ENCODE measurements at regions not wholly inside any gene's neighbourhood (a gene's known extent, or its start where the extent isn't known, plus 50 kb on each side); places are given as distances from the start of the nearest gene placed in this dataset.

DNA sequence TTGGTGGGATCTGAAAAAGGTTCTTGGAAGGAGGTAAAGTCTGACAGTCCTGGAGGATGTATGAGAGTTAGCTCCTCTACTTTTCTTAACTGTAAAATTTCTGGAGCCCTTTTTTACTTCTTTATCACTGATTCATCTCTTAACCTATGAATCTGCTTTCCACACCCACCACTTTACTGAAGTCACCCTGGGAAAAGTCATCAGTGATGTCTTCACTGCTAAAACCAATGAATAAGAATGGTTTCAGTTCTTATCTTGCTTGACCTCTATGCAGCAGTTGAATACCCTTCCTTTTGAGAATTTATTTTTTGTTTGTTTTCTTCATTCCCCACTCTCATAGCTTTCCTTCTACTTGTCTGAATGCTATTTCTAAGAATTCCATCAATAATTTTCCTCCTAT, 80.0 kb downstream of the AREG start:
- Histone ChIP-seq H3K4me3 (no peak overlapping the region), H3K9me3 (no peaks in the 10 kb centered on the region), H3K4me1 (no peaks in the 10 kb centered on the region), H3K27me3 (no peaks in the 10 kb centered on the region), H3K27ac (no peak overlapping the region), H3K36me3 (ENCODE audit: low read depth, missing control alignments) (no peaks in the 10 kb centered on the region)
- intact Hi-C loops (cut with DNase I; ENCODE audit: low total_unique reads), result no loop called here
- DNase-seq, result no peak
- TF ChIP-seq, protein P1, sequence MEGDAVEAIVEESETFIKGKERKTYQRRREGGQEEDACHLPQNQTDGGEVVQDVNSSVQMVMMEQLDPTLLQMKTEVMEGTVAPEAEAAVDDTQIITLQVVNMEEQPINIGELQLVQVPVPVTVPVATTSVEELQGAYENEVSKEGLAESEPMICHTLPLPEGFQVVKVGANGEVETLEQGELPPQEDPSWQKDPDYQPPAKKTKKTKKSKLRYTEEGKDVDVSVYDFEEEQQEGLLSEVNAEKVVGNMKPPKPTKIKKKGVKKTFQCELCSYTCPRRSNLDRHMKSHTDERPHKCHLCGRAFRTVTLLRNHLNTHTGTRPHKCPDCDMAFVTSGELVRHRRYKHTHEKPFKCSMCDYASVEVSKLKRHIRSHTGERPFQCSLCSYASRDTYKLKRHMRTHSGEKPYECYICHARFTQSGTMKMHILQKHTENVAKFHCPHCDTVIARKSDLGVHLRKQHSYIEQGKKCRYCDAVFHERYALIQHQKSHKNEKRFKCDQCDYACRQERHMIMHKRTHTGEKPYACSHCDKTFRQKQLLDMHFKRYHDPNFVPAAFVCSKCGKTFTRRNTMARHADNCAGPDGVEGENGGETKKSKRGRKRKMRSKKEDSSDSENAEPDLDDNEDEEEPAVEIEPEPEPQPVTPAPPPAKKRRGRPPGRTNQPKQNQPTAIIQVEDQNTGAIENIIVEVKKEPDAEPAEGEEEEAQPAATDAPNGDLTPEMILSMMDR (IDR thresholded peaks at IDR 0.05), result no peak
- TF ChIP-seq POLR2A (IDR thresholded peaks at IDR 0.05), result no peak

DNA sequence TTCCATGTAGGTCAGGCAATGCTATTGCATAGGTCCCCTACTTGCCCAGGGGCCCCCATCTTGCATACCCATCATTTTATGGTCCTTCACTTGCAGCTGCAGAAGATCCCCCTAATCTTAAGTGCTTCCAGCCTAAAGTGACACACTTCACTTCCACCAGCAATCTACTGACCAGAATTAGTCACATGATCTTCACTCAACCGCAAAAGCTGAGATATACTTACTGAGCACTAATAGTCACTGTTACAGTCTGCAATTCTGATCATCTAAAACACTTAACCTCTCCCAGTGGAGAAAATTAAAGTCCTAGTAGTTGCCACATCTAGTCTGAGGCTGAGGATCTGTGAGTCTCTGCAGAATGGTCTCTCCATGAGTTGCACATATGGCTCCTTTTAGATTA, 82.1 kb downstream of the AREG start:
- Histone ChIP-seq H3K4me1 (no peaks in the 10 kb centered on the region), H3K27me3 (no peaks in the 10 kb centered on the region), H3K9me3 (no peaks in the 10 kb centered on the region), H3K36me3 (ENCODE audit: low read depth, missing control alignments) (no peaks in the 10 kb centered on the region), H3K4me3 (no peak overlapping the region), H3K27ac (no peak overlapping the region)
- WGBS, 2 donors, result 74 to 91% methylated on average over 1 of the region's 1 CpG
- no peak for DNase-seq
- intact Hi-C loops (cut with DNase I; ENCODE audit: low total_unique reads), result no loop called here
- no peak for TF ChIP-seq POLR2A (IDR thresholded peaks at IDR 0.05)
- TF ChIP-seq, protein P1 (IDR thresholded peaks at IDR 0.05), result no peak

DNA sequence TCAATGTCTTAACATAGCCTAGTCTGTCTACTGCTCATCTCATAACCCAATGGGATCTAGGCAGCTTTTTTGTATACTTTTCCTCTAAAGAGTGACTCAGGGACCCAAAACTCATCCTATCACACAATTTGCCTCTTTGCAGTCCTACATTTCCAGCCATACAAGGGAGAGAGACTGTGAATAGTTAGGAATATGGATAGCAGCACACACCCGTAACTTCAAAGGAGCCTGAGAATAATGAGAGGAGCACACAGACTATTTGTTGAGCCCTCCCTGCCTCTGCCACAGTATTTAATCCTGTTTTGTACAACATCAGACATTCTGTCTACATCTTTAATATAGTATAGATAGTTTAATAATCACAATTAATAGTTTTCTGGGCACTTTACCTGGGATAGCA, 83.2 kb downstream of the AREG start:
- DNase-seq, result no peak
- H3K4me1 ChIP-seq, result no peaks in the 10 kb centered on the region
- H3K27ac ChIP-seq, result no peak overlapping the region
- H3K36me3 ChIP-seq (ENCODE audit: low read depth, missing control alignments), result no peaks in the 10 kb centered on the region
- H3K27me3 ChIP-seq, result no peaks in the 10 kb centered on the region
- no peak overlapping the region for H3K4me3 ChIP-seq
- whole genome bisulfite sequencing, 2 donors, result 69 to 77% methylated on average over 1 of the region's 1 CpG
- TF ChIP-seq, protein P1 (IDR thresholded peaks at IDR 0.05), result no peak
- TF ChIP-seq POLR2A (IDR thresholded peaks at IDR 0.05), result no peak
- no peaks in the 10 kb centered on the region for H3K9me3 ChIP-seq
- intact Hi-C loops (cut with DNase I; ENCODE audit: low total_unique reads), result no loop called here

DNA sequence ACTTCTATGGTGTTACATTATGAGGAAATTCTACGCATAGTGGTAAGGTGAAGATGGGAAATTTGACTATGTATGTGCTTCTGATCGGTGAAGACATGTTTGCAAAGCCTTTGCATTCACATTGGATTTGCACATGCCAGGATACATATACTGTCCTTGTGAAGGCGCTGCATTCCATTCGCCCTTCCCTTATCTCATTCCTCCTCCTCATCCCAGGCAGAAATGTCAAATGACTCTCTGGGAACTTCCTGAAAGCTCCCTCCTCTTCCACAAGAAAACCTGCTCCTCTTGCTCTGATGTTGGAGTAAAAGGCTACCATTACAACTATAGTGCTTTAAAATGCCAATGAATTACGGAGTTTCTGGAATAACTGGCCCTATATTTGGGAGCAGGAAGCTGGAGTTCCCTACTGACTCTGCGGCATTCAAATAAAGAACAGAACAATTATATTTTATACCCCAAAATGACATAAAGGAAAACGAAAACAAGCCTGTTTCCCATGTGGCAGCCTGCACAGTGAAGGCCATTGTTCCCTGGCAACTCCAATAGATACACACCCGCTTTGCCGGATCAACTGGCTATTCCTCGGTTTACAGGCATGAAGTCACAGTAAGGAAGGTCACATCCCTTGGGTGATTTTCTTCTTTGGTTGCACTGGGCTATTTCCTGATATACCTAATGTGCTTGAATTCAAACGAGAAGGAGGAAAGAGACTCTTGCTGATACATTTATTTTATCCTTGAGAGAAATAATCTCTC, 84.5 kb downstream of the AREG start:
- 66 to 67% methylated on average over 11 of the region's 11 CpGs for WGBS, 2 donors

More for the DNA sequence above, 84.5 kb downstream of the AREG start:
- TF ChIP-seq POLR2A (IDR thresholded peaks at IDR 0.05), result no peak
- TF ChIP-seq, protein P1 (IDR thresholded peaks at IDR 0.05), result no peak
- Histone ChIP-seq H3K36me3 (ENCODE audit: low read depth, missing control alignments) (no peaks in the 10 kb centered on the region), H3K4me1 (no peaks in the 10 kb centered on the region), H3K4me3 (no peak overlapping the region), H3K27ac (no peak overlapping the region), H3K27me3 (no peaks in the 10 kb centered on the region), H3K9me3 (no peaks in the 10 kb centered on the region)
- intact Hi-C loops (cut with DNase I; ENCODE audit: low total_unique reads), result no loop called here
- no peak for DNase-seq
